Liver (tissue), 7 donors: ENCODE measurements at regions not wholly inside any gene's neighbourhood (a gene's known extent, or its start where the extent isn't known, plus 50 kb on each side); places are given as distances from the start of the nearest gene placed in this dataset.

Experiments
- DNase-seq: peaks from one replicate; pipeline ENCODE4 v3.0.0-alpha.2; 2017; ENCODE audit warnings: low spot score
- H3K27ac ChIP-seq, 2 donors: one replicate each; pipeline ENCODE4 v1.7.0; 2013; ENCODE audit warnings: inconsistent platforms in 2 of 2, low read length in 2 of 2, control low read depth in 1 of 2, low read depth in 1 of 2, mild to moderate bottlenecking in 1 of 2
- H3K27me3 ChIP-seq, 4 donors: one replicate each; pipeline versions ENCODE4 v1.6.1 to v1.7.0; 2013; ENCODE audit warnings: low read length in 3 of 4, inconsistent platforms in 1 of 4, mild to moderate bottlenecking in 1 of 4, moderate library complexity in 1 of 4; ENCODE audit not compliant: control insufficient read depth in 4 of 4, insufficient read depth in 4 of 4
- H3K36me3 ChIP-seq, 4 donors: one replicate each; pipeline versions ENCODE4 v1.6.1 to v1.7.0; 2013; ENCODE audit warnings: low read length in 3 of 4, mild to moderate bottlenecking in 3 of 4, low read depth in 1 of 4, moderate library complexity in 1 of 4; ENCODE audit not compliant: control insufficient read depth in 4 of 4, insufficient read depth in 3 of 4
- H3K4me1 ChIP-seq, 4 donors: one replicate each; pipeline versions ENCODE4 v1.6.1 to v1.7.0; 2013; ENCODE audit warnings: low read length in 3 of 4, mild to moderate bottlenecking in 3 of 4, moderate library complexity in 1 of 4; ENCODE audit not compliant: control insufficient read depth in 4 of 4, insufficient read depth in 4 of 4
- H3K4me3 ChIP-seq, 3 donors: one replicate each; pipeline versions ENCODE4 v1.6.1 to v1.7.0; 2013; ENCODE audit warnings: low read length in 3 of 3, control low read depth in 1 of 3, low read depth in 1 of 3, mild to moderate bottlenecking in 1 of 3
- H3K9ac ChIP-seq, 2 donors: one replicate each; pipeline ENCODE4 v1.7.0; 2013; ENCODE audit warnings: low read length in 2 of 2, mild to moderate bottlenecking in 2 of 2, moderate library complexity in 2 of 2, control low read depth in 1 of 2, low read depth in 1 of 2
- H3K9me3 ChIP-seq, 4 donors: one replicate each; pipeline versions ENCODE4 v1.6.1 to v1.7.0; 2013; ENCODE audit warnings: low read length in 3 of 4; ENCODE audit not compliant: control insufficient read depth in 4 of 4
- ATF3 ChIP-seq: IDR thresholded peaks from 2 replicates; pipeline ENCODE4 v1.6.1; 2016; ENCODE audit warnings: antibody characterized with exemption
- CTCF ChIP-seq: fragments of 150-350 bp; IDR thresholded peaks from 2 replicates; pipeline ENCODE4 v1.5.1; 2017; ENCODE audit warnings: improper control_type of control experiment, low read depth, low read length; ENCODE audit not compliant: missing input control
- EGR1 ChIP-seq, 2 donors: IDR thresholded peaks; 2 replicates each; pipeline ENCODE4 v1.6.1; 2016 to 2018; ENCODE audit warnings: antibody characterized with exemption in 2 of 2, low read depth in 2 of 2
- FOXA1 ChIP-seq: IDR thresholded peaks from 2 replicates; pipeline ENCODE4 v1.6.1; 2016; ENCODE audit warnings: antibody characterized with exemption
- FOXA2 ChIP-seq: IDR thresholded peaks from 2 replicates; pipeline ENCODE4 v1.6.1; 2016; ENCODE audit warnings: antibody characterized with exemption
- GABPA ChIP-seq, 2 donors: IDR thresholded peaks in 1 of 2; conservative IDR thresholded peaks in 1 of 2; 2 replicates each; pipeline ENCODE4 v1.6.1; 2016; ENCODE audit warnings: antibody characterized with exemption in 2 of 2, mild to moderate bottlenecking in 1 of 2, moderate library complexity in 1 of 2
- HNF4A ChIP-seq, 2 donors: conservative IDR thresholded peaks; 2 replicates each; pipeline ENCODE4 v1.6.1; 2016; ENCODE audit warnings: antibody characterized with exemption in 2 of 2, mild to moderate bottlenecking in 2 of 2
- HNF4G ChIP-seq: IDR thresholded peaks from 2 replicates; pipeline ENCODE4 v1.6.1; 2016; ENCODE audit warnings: antibody characterized with exemption
- JUND ChIP-seq, 2 donors: IDR thresholded peaks; 2 replicates each; pipeline ENCODE4 v1.6.1; 2016; ENCODE audit warnings: antibody characterized with exemption in 2 of 2
- MAX ChIP-seq: IDR thresholded peaks from 2 replicates; pipeline ENCODE4 v1.6.1; 2016; ENCODE audit warnings: antibody characterized with exemption
- NR2F2 ChIP-seq: IDR thresholded peaks from 2 replicates; pipeline ENCODE4 v1.6.1; 2016; ENCODE audit warnings: antibody characterized with exemption
- RAD21 ChIP-seq, 2 donors: IDR thresholded peaks; 2 replicates each; pipeline ENCODE4 v1.6.1; 2016; ENCODE audit warnings: antibody characterized with exemption in 2 of 2, mild to moderate bottlenecking in 2 of 2
- REST ChIP-seq: IDR thresholded peaks from 2 replicates; pipeline ENCODE4 v1.6.1; 2016; ENCODE audit warnings: antibody characterized with exemption, mild to moderate bottlenecking
- RXRA ChIP-seq, 2 donors: IDR thresholded peaks; 2 replicates each; pipeline ENCODE4 v1.6.1; 2017 to 2018; ENCODE audit warnings: antibody characterized with exemption in 2 of 2, mild to moderate bottlenecking in 1 of 2
- SP1 ChIP-seq: IDR thresholded peaks from 2 replicates; pipeline ENCODE4 v1.6.1; 2018; ENCODE audit warnings: antibody characterized with exemption, mild to moderate bottlenecking
- TAF1 ChIP-seq: conservative IDR thresholded peaks from 2 replicates; pipeline ENCODE4 v1.6.1; 2016; ENCODE audit warnings: antibody characterized with exemption, mild to moderate bottlenecking
- YY1 ChIP-seq: IDR thresholded peaks from 2 replicates; pipeline ENCODE4 v1.6.1; 2016; ENCODE audit warnings: antibody characterized with exemption, mild to moderate bottlenecking
- ZBTB33 ChIP-seq: IDR thresholded peaks from 2 replicates; pipeline ENCODE4 v1.6.1; 2016; ENCODE audit warnings: antibody characterized with exemption
- donor health status: healthy.
- donor health status: healthy.
- donor health status: healthy.
- donor health status: healthy.

- Histone ChIP-seq H3K27me3 (no peaks in the 10 kb centered on the region), H3K27ac (no peak overlapping the region), H3K9ac (no peak overlapping the region), H3K4me3 (no peak overlapping the region), H3K36me3 (no peaks in the 10 kb centered on the region), H3K9me3 (no peaks in the 10 kb centered on the region), H3K4me1 (peaks cover 0 to 1% (median 0%) of the 10 kb centered on the region in 4 donors)
- TF ChIP-seq EGR1 (IDR thresholded peaks at IDR 0.05; ENCODE audit: low read depth in 2 of 2) (no peak), FOXA1 (no peak)
- DNase-seq = no peak
These were observed 518.3 kb downstream of the PRR16 start for GRCh38 chr5:120982351-120982750.

- Histone ChIP-seq H3K9me3 (no peaks in the 10 kb centered on the region), H3K4me3 (no peak overlapping the region), H3K27ac (no peak overlapping the region), H3K36me3 (no peaks in the 10 kb centered on the region), H3K4me1 (peaks cover 0 to 1% (median 0%) of the 10 kb centered on the region in 4 donors), H3K27me3 (no peaks in the 10 kb centered on the region), H3K9ac (no peak overlapping the region)
- no peak for TF ChIP-seq JUND (IDR thresholded peaks at IDR 0.05)
- no peak for TF ChIP-seq HNF4G
- peak; percentile 44 for TF ChIP-seq YY1
- no peak for TF ChIP-seq GABPA (IDR thresholded peaks at IDR 0.05 in 1 of 2, conservative IDR thresholded peaks at IDR 0.05 in 1 of 2)
- TF ChIP-seq NR2F2 = no peak
- peak; percentile 9 to 26 for TF ChIP-seq HNF4A (conservative IDR thresholded peaks at IDR 0.05)
- TF ChIP-seq REST = no peak
- peak; percentile 24 for TF ChIP-seq FOXA2
- TF ChIP-seq RAD21 (IDR thresholded peaks at IDR 0.05) = no peak
- TF ChIP-seq RXRA (IDR thresholded peaks at IDR 0.05) = no peak
- TF ChIP-seq ATF3 = no peak
- TF ChIP-seq CTCF = no peak
- TF ChIP-seq FOXA1 = no peak
- no peak for TF ChIP-seq ZBTB33
- no peak for TF ChIP-seq SP1
- TF ChIP-seq MAX = no peak
- TF ChIP-seq TAF1 = no peak
- TF ChIP-seq EGR1 (IDR thresholded peaks at IDR 0.05; ENCODE audit: low read depth in 2 of 2) = no peak
- DNase-seq = no peak
These were observed 521.4 kb downstream of the PRR16 start for GRCh38 chr5:120985526-120985925.
